Activated naive CD8-positive, alpha-beta T cell treated with anti-CD3 and anti-CD28 coated beads, Interleukin-2, amount 50 U/mL, for 24 hours (primary cell): ENCODE measurements at regions not wholly inside any gene's neighbourhood (a gene's known extent, or its start where the extent isn't known, plus 50 kb on each side); places are given as distances from the start of the nearest gene placed in this dataset.

Experiments used
- ATAC-seq: fragments of 150-1000 bp; cut with Tn5 transposase; one replicate; pipeline ENCODE4 v1.10.0; 2021
- DNase-seq: peaks from one replicate; pipeline ENCODE4 v3.0.0; 2021
- H3K27ac Mint-ChIP-seq: one replicate; pipeline ENCODE4 v1.8.0; 2021; ENCODE audit warnings: mild to moderate bottlenecking, mixed read lengths
- H3K27me3 Mint-ChIP-seq: one replicate; pipeline ENCODE4 v1.8.0; 2021; ENCODE audit warnings: mixed read lengths
- H3K36me3 Mint-ChIP-seq: one replicate; pipeline ENCODE4 v1.8.0; 2021; ENCODE audit warnings: low read depth, mixed read lengths
- H3K4me1 Mint-ChIP-seq: one replicate; pipeline ENCODE4 v1.8.0; 2021; ENCODE audit warnings: mixed read lengths
- H3K4me3 Mint-ChIP-seq: one replicate; pipeline ENCODE4 v1.8.0; 2021; ENCODE audit warnings: mild to moderate bottlenecking, moderate library complexity, mixed read lengths
- H3K9me3 Mint-ChIP-seq: one replicate; pipeline ENCODE4 v1.8.0; 2021; ENCODE audit warnings: mixed read lengths

- no peak for ATAC-seq
- H3K9me3 Mint-ChIP-seq, result no peaks in the 10 kb centered on the region
- no peak overlapping the region for H3K4me3 Mint-ChIP-seq
- no peak overlapping the region for H3K27ac Mint-ChIP-seq
- no peak for DNase-seq
- no peaks in the 10 kb centered on the region for H3K27me3 Mint-ChIP-seq
- H3K4me1 Mint-ChIP-seq, result no peaks in the 10 kb centered on the region
- H3K36me3 Mint-ChIP-seq, result no peaks in the 10 kb centered on the region
These were observed 86.5 kb downstream of the MYEOV start for GRCh38 chr11:69380451-69380901.

GRCh38 chr11:69380921-69381581 lies 87.1 kb downstream of the MYEOV start:
- Mint-ChIP-seq H3K27ac (no peak overlapping the region), H3K36me3 (no peaks in the 10 kb centered on the region), H3K27me3 (no peaks in the 10 kb centered on the region), H3K4me1 (no peaks in the 10 kb centered on the region), H3K9me3 (no peaks in the 10 kb centered on the region), H3K4me3 (no peak overlapping the region)
- DNase-seq (no peak), ATAC-seq (no peak)

- DNase-seq (no peak), ATAC-seq (no peak)
- H3K4me1 Mint-ChIP-seq, result no peaks in the 10 kb centered on the region
- no peaks in the 10 kb centered on the region for H3K27me3 Mint-ChIP-seq
- no peaks in the 10 kb centered on the region for H3K36me3 Mint-ChIP-seq
- H3K4me3 Mint-ChIP-seq, result no peak overlapping the region
- H3K27ac Mint-ChIP-seq, result no peak overlapping the region
- H3K9me3 Mint-ChIP-seq, result no peaks in the 10 kb centered on the region
These were observed 87.8 kb downstream of the MYEOV start for GRCh38 chr11:69381681-69382130.

- Mint-ChIP-seq H3K4me3 (no peak overlapping the region), H3K36me3 (no peaks in the 10 kb centered on the region), H3K27ac (no peak overlapping the region), H3K4me1 (no peaks in the 10 kb centered on the region), H3K27me3 (no peaks in the 10 kb centered on the region), H3K9me3 (peaks cover 6% of the 10 kb centered on the region)
- DNase-seq (no peak), ATAC-seq (no peak)
These were observed 88.5 kb downstream of the MYEOV start for GRCh38 chr11:69382131-69383128.

GRCh38 chr11:69383372-69384250 lies 89.7 kb downstream of the MYEOV start:
- H3K4me1 Mint-ChIP-seq, result no peaks in the 10 kb centered on the region
- H3K36me3 Mint-ChIP-seq, result no peaks in the 10 kb centered on the region
- ATAC-seq, result peak; percentile 3
- no peak for DNase-seq
- no peak overlapping the region for H3K4me3 Mint-ChIP-seq
- H3K9me3 Mint-ChIP-seq, result peaks cover 18% of the 10 kb centered on the region
- H3K27me3 Mint-ChIP-seq, result no peaks in the 10 kb centered on the region
- no peak overlapping the region for H3K27ac Mint-ChIP-seq

GRCh38 chr11:69384251-69385143 lies 90.5 kb downstream of the MYEOV start:
- H3K36me3 Mint-ChIP-seq, result peaks cover 1% of the 10 kb centered on the region
- DNase-seq, result no peak
- no peak overlapping the region for H3K4me3 Mint-ChIP-seq
- H3K9me3 Mint-ChIP-seq, result peaks cover 26% of the 10 kb centered on the region
- peaks cover 3% of the 10 kb centered on the region for H3K27me3 Mint-ChIP-seq
- no peak for ATAC-seq
- no peaks in the 10 kb centered on the region for H3K4me1 Mint-ChIP-seq
- no peak overlapping the region for H3K27ac Mint-ChIP-seq

- Mint-ChIP-seq H3K4me3 (no peak overlapping the region), H3K27me3 (peaks cover 3% of the 10 kb centered on the region), H3K9me3 (peaks cover 26% of the 10 kb centered on the region), H3K4me1 (no peaks in the 10 kb centered on the region), H3K36me3 (peaks cover 1% of the 10 kb centered on the region), H3K27ac (no peak overlapping the region)
- ATAC-seq, result no peak
- no peak for DNase-seq
These were observed 91.3 kb downstream of the MYEOV start for GRCh38 chr11:69385144-69385820.

- DNase-seq (no peak), ATAC-seq (no peak)
- no peak overlapping the region for H3K4me3 Mint-ChIP-seq
- peaks cover 3% of the 10 kb centered on the region for H3K27me3 Mint-ChIP-seq
- peaks cover 26% of the 10 kb centered on the region for H3K9me3 Mint-ChIP-seq
- no peak overlapping the region for H3K27ac Mint-ChIP-seq
- peaks cover 1% of the 10 kb centered on the region for H3K36me3 Mint-ChIP-seq
- no peaks in the 10 kb centered on the region for H3K4me1 Mint-ChIP-seq
These were observed 92.0 kb downstream of the MYEOV start for GRCh38 chr11:69385832-69386427.

GRCh38 chr11:69386594-69387408 lies 92.8 kb downstream of the MYEOV start:
- Mint-ChIP-seq H3K4me1 (no peaks in the 10 kb centered on the region), H3K27me3 (peaks cover 3% of the 10 kb centered on the region), H3K27ac (no peak overlapping the region), H3K4me3 (no peak overlapping the region), H3K9me3 (peaks cover 26% of the 10 kb centered on the region), H3K36me3 (peaks cover 1% of the 10 kb centered on the region)
- no peak for ATAC-seq
- no peak for DNase-seq

GRCh38 chr11:69387409-69387885 lies 93.5 kb downstream of the MYEOV start:
- no peak overlapping the region for H3K27ac Mint-ChIP-seq
- H3K27me3 Mint-ChIP-seq, result peaks cover 3% of the 10 kb centered on the region
- H3K4me3 Mint-ChIP-seq, result no peak overlapping the region

GRCh38 chr11:69388210-69388609 lies 93.3 kb upstream of the LINC01488 start:
- H3K27ac Mint-ChIP-seq, result no peak overlapping the region
- no peaks in the 10 kb centered on the region for H3K4me1 Mint-ChIP-seq
- DNase-seq (no peak), ATAC-seq (no peak)
- H3K4me3 Mint-ChIP-seq, result no peak overlapping the region
- H3K36me3 Mint-ChIP-seq, result peaks cover 1% of the 10 kb centered on the region
- H3K27me3 Mint-ChIP-seq, result peaks cover 3% of the 10 kb centered on the region
- peaks cover 26% of the 10 kb centered on the region for H3K9me3 Mint-ChIP-seq

More at GRCh38 chr11:69387409-69387885, 93.5 kb downstream of the MYEOV start:
- ATAC-seq (no peak), DNase-seq (no peak)
- H3K4me1 Mint-ChIP-seq, result no peaks in the 10 kb centered on the region
- H3K9me3 Mint-ChIP-seq, result peaks cover 26% of the 10 kb centered on the region
- H3K36me3 Mint-ChIP-seq, result peaks cover 1% of the 10 kb centered on the region

GRCh38 chr11:69388661-69389060 lies 92.8 kb upstream of the LINC01488 start:
- H3K4me1 Mint-ChIP-seq, result no peaks in the 10 kb centered on the region
- no peak overlapping the region for H3K27ac Mint-ChIP-seq
- H3K27me3 Mint-ChIP-seq, result peaks cover 3% of the 10 kb centered on the region
- peaks cover 26% of the 10 kb centered on the region for H3K9me3 Mint-ChIP-seq
- no peak overlapping the region for H3K4me3 Mint-ChIP-seq
- ATAC-seq (no peak), DNase-seq (no peak)
- peaks cover 1% of the 10 kb centered on the region for H3K36me3 Mint-ChIP-seq
